ENCODE measurements at regions not wholly inside any gene's neighbourhood (a gene's known extent, or its start where the extent isn't known, plus 50 kb on each side); places are given as distances from the start of the nearest gene placed in this dataset.

DNA sequence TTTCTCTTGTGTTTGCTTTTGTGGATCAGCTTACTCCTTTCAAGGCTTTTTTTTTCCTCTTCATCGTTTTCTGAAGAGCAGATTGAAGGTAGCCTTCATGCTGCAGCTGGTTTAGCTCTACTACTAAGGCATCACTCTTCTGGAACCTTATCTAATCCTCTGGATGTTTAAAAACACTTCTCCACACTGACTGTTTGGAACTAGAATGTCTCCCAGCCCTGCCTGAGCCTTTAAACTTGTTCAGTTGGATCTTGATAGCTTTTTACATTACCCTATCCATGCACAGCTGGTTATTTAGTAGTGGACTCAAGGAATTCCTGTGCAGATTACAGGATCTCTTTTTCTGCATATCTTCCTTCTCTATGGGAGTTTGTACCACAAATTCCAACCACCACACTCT, 108.9 kb upstream of the ASCC3 start:
- no peak for TF ChIP-seq EZH2 (IDR thresholded peaks at IDR 0.05; ENCODE audit: borderline replicate concordance, insufficient read depth, low read depth, low read length, poor library complexity, severe bottlenecking)
- TF ChIP-seq, protein P1, sequence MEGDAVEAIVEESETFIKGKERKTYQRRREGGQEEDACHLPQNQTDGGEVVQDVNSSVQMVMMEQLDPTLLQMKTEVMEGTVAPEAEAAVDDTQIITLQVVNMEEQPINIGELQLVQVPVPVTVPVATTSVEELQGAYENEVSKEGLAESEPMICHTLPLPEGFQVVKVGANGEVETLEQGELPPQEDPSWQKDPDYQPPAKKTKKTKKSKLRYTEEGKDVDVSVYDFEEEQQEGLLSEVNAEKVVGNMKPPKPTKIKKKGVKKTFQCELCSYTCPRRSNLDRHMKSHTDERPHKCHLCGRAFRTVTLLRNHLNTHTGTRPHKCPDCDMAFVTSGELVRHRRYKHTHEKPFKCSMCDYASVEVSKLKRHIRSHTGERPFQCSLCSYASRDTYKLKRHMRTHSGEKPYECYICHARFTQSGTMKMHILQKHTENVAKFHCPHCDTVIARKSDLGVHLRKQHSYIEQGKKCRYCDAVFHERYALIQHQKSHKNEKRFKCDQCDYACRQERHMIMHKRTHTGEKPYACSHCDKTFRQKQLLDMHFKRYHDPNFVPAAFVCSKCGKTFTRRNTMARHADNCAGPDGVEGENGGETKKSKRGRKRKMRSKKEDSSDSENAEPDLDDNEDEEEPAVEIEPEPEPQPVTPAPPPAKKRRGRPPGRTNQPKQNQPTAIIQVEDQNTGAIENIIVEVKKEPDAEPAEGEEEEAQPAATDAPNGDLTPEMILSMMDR (IDR thresholded peaks at IDR 0.05): no peak
- H2AFZ ChIP-seq (ENCODE audit: insufficient read depth, low read depth, low read length, poor library complexity, severe bottlenecking): no peak overlapping the region

DNA sequence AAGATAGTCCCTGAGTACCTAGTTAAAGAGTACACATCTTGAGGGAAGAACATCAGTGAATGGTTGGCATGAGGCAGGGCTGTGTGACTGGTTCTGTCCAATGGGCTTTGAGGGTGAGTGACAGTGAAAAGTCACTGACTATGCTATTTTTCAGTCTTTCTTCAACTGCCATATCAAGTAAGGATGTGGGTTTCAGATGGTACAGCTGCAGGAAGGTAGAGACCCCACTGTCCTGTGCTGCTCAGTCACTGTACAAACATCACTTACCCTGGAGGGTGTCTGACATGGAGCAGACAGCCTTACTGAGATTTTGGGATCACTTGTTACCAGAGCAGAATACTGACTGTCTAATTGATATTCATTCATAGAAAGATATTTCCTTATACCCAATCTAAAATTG, 115.3 kb upstream of the ASCC3 start:
- Mint-ChIP-seq H3K4me1 (no peaks in the 10 kb centered on the region), H3K27me3 (no peaks in the 10 kb centered on the region), H3K9me3 (ENCODE audit: insufficient read depth) (no peaks in the 10 kb centered on the region), H3K4me3 (no peak overlapping the region), H3K27ac (no peak overlapping the region)
- H2AFZ ChIP-seq (ENCODE audit: insufficient read depth, low read depth, low read length, poor library complexity, severe bottlenecking): no peak overlapping the region
- DNase-seq (no peak), ATAC-seq (ENCODE audit: low read depth) (no peak)
- no peak overlapping the region for H3K9ac ChIP-seq (ENCODE audit: low read length)
- intact Hi-C loops (cut with micrococcal nuclease): no loop called here
- H3K27me3 ChIP-seq (replicated peaks in 1 of 4; ENCODE audit: control extremely low read depth in 1 of 4, control insufficient read depth in 3 of 4, insufficient read depth in 4 of 4, low read length in 3 of 4): no peaks in the 10 kb centered on the region
- TF ChIP-seq, protein P1 (IDR thresholded peaks at IDR 0.05): no peak
- TF ChIP-seq EZH2 (IDR thresholded peaks at IDR 0.05; ENCODE audit: borderline replicate concordance, insufficient read depth, low read depth, low read length, poor library complexity, severe bottlenecking): no peak
- no peaks in the 10 kb centered on the region for H3K4me1 ChIP-seq (ENCODE audit: control insufficient read depth in 2 of 2, insufficient read depth in 2 of 2, low read length in 2 of 2)
- ChIA-PET POLR2A (no interaction called here), CTCF (no interaction called here)
- no peak overlapping the region for H3K4me3 ChIP-seq (ENCODE audit: control extremely low read depth in 1 of 5, extremely low read depth in 1 of 5, insufficient read depth in 1 of 5, low read depth in 2 of 5, low read length in 4 of 5)
- H3K27ac ChIP-seq (ENCODE audit: low read length in 2 of 2): no peak overlapping the region
- H3K9me3 ChIP-seq (ENCODE audit: control extremely low read depth in 1 of 3, control insufficient read depth in 2 of 3, insufficient read depth in 1 of 3, low read length in 2 of 3): no peaks in the 10 kb centered on the region
- no peaks in the 10 kb centered on the region for H4K20me1 ChIP-seq (ENCODE audit: control insufficient read depth, insufficient read depth, low read length, poor library complexity, severe bottlenecking)
- no peak overlapping the region for H3K4me2 ChIP-seq (replicated peaks; ENCODE audit: low read depth, low read length, poor library complexity, severe bottlenecking)
- no peaks in the 10 kb centered on the region for H3K79me2 ChIP-seq (ENCODE audit: control insufficient read depth, insufficient read depth, low read length)
- H3K36me3 ChIP-seq (replicated peaks in 1 of 2; ENCODE audit: control extremely low read depth in 1 of 2, control insufficient read depth in 1 of 2, extremely low read depth in 1 of 2, insufficient read depth in 2 of 2, low read length in 1 of 2): no peaks in the 10 kb centered on the region

More for the DNA sequence above, 108.9 kb upstream of the ASCC3 start:
- DNase-seq: no peak
- intact Hi-C loops (cut with micrococcal nuclease): no loop called here
- Mint-ChIP-seq H3K4me1 (no peaks in the 10 kb centered on the region), H3K4me3 (no peak overlapping the region), H3K9me3 (ENCODE audit: insufficient read depth) (no peaks in the 10 kb centered on the region), H3K27ac (no peak overlapping the region), H3K27me3 (no peaks in the 10 kb centered on the region)
- Histone ChIP-seq H4K20me1 (ENCODE audit: control insufficient read depth, insufficient read depth, low read length, poor library complexity, severe bottlenecking) (no peaks in the 10 kb centered on the region), H3K4me3 (ENCODE audit: control extremely low read depth in 1 of 5, extremely low read depth in 1 of 5, insufficient read depth in 1 of 5, low read depth in 2 of 5, low read length in 4 of 5) (no peak overlapping the region), H3K27ac (ENCODE audit: low read length in 2 of 2) (no peak overlapping the region), H3K36me3 (replicated peaks in 1 of 2; ENCODE audit: control extremely low read depth in 1 of 2, control insufficient read depth in 1 of 2, extremely low read depth in 1 of 2, insufficient read depth in 2 of 2, low read length in 1 of 2) (no peaks in the 10 kb centered on the region), H3K4me1 (ENCODE audit: control insufficient read depth in 2 of 2, insufficient read depth in 2 of 2, low read length in 2 of 2) (no peaks in the 10 kb centered on the region), H3K9ac (ENCODE audit: low read length) (no peak overlapping the region), H3K79me2 (ENCODE audit: control insufficient read depth, insufficient read depth, low read length) (no peaks in the 10 kb centered on the region), H3K27me3 (replicated peaks in 1 of 4; ENCODE audit: control extremely low read depth in 1 of 4, control insufficient read depth in 3 of 4, insufficient read depth in 4 of 4, low read length in 3 of 4) (no peaks in the 10 kb centered on the region), H3K4me2 (replicated peaks; ENCODE audit: low read depth, low read length, poor library complexity, severe bottlenecking) (no peak overlapping the region), H3K9me3 (ENCODE audit: control extremely low read depth in 1 of 3, control insufficient read depth in 2 of 3, insufficient read depth in 1 of 3, low read length in 2 of 3) (peaks cover 0 to 4% (median 0%) of the 10 kb centered on the region in 3 donors)
- CTCF ChIA-PET: no interaction called here
- ATAC-seq (ENCODE audit: low read depth): no peak
- no CpG with 5 or more reads among the region's 1 CpG for WGBS (ENCODE audit: insufficient coverage)
- POLR2A ChIA-PET: no interaction called here

Measured in B cell (primary cell).